SK-N-MC (cell line): ENCODE measurements at regions not wholly inside any gene's neighbourhood (a gene's known extent, or its start where the extent isn't known, plus 50 kb on each side); places are given as distances from the start of the nearest gene placed in this dataset.

Source experiments
- EZH2 ChIP-seq: fragments of 200-600 bp; sonication (generic); IDR thresholded peaks from one replicate; pipeline ENCODE4 v1.6.1; 2017; ENCODE audit warnings: antibody characterized with exemption
- FOXP2 ChIP-seq: optimal IDR thresholded peaks from 2 replicates; pipeline ENCODE3; 2011; ENCODE audit warnings: mild to moderate bottlenecking, moderate library complexity; ENCODE audit not compliant: insufficient read depth; ENCODE audit errors: extremely low read length, control extremely low read depth
- POLR2AphosphoS5 ChIP-seq: IDR thresholded peaks from 2 replicates; pipeline ENCODE4 v1.6.1; 2012; ENCODE audit warnings: mild to moderate bottlenecking, low read depth, low read length, borderline replicate concordance

- TF ChIP-seq EZH2 (no peak), POLR2AphosphoS5 (no peak), FOXP2 (no peak)
Measured at GRCh38 chr6:126437205-126437604, 97.3 kb downstream of the CENPW start.
